Left kidney (tissue), 1 donor: ENCODE measurements at regions not wholly inside any gene's neighbourhood (a gene's known extent, or its start where the extent isn't known, plus 50 kb on each side); places are given as distances from the start of the nearest gene placed in this dataset.

Experiments
- DNase-seq: peaks from one replicate; pipeline ENCODE4 v3.0.0-alpha.2; 2013

GRCh38 chr2:234632527-234633391, 135.9 kb upstream of the ARL4C start:
- DNase-seq = no peak

- no peak for DNase-seq
Observed at GRCh38 chr2:234631646-234632514, 135.0 kb upstream of the ARL4C start.

- DNase-seq = peak; percentile 41
Observed at GRCh38 chr2:234630801-234631261, 133.9 kb upstream of the ARL4C start.

GRCh38 chr2:234629596-234629995, 132.7 kb upstream of the ARL4C start:
- DNase-seq = no peak

- DNase-seq = no peak
Observed at GRCh38 chr2:234628953-234629352, 132.1 kb upstream of the ARL4C start.

- DNase-seq = no peak
Observed at GRCh38 chr2:234627308-234627707, 130.4 kb upstream of the ARL4C start.

- DNase-seq = no peak
Observed at GRCh38 chr2:234626566-234627130, 129.8 kb upstream of the ARL4C start.

- DNase-seq = no peak
Observed at GRCh38 chr2:234625626-234626250, 128.9 kb upstream of the ARL4C start.

- no peak for DNase-seq
Observed at GRCh38 chr2:234623521-234623991, 126.7 kb upstream of the ARL4C start.

- DNase-seq = no peak
Observed at GRCh38 chr2:234621120-234621519, 124.2 kb upstream of the ARL4C start.

- no peak for DNase-seq
Observed at GRCh38 chr2:234620018-234620417, 123.1 kb upstream of the ARL4C start.

GRCh38 chr2:234615643-234616356, 118.9 kb upstream of the ARL4C start:
- DNase-seq = no peak

- no peak for DNase-seq
Observed at GRCh38 chr2:234611209-234611608, 114.3 kb upstream of the ARL4C start.

- no peak for DNase-seq
Observed at GRCh38 chr2:234608946-234609345, 112.1 kb upstream of the ARL4C start.

GRCh38 chr2:234607691-234608090, 110.8 kb upstream of the ARL4C start:
- DNase-seq = no peak

GRCh38 chr2:234606896-234607295, 110.0 kb upstream of the ARL4C start:
- peak; percentile 41 for DNase-seq

- DNase-seq = no peak
Observed at GRCh38 chr2:234603619-234604018, 106.7 kb upstream of the ARL4C start.

- no peak for DNase-seq
Observed at GRCh38 chr2:234601213-234601612, 104.3 kb upstream of the ARL4C start.

- DNase-seq = no peak
Observed at GRCh38 chr2:234597576-234597861, 100.6 kb upstream of the ARL4C start.

GRCh38 chr2:234596696-234597575, 100.1 kb upstream of the ARL4C start:
- DNase-seq = no peak

- no peak for DNase-seq
Observed at GRCh38 chr2:234595829-234596228, 98.9 kb upstream of the ARL4C start.
